Activated CD4-positive, alpha-beta T cell treated with anti-CD3 and anti-CD28 coated beads, Interleukin-2, amount 10 ng/mL, durations not matched to agents 7 days and 5 days (primary cell): ENCODE measurements at regions not wholly inside any gene's neighbourhood (a gene's known extent, or its start where the extent isn't known, plus 50 kb on each side); places are given as distances from the start of the nearest gene placed in this dataset.

Experiments
- CTCF ChIA-PET: fragments of 350-600 bp; sonication (Branson Sonifier 250); formaldehyde crosslinking; loops from one replicate; lab custom pipeline; 2021; ENCODE audit warnings: antibody characterized with exemption; lab: Charles Lee
- POLR2A ChIA-PET: fragments of 350-600 bp; sonication (Branson Sonifier 250); formaldehyde crosslinking; loops from one replicate; lab custom pipeline; 2021; ENCODE audit warnings: antibody characterized with exemption; lab: Charles Lee
- DNase-seq: peaks from one replicate; pipeline ENCODE4 v3.0.0-alpha.2; 2020
- H3K27ac Mint-ChIP-seq: one replicate; pipeline ENCODE4 v1.8.0; 2021; ENCODE audit warnings: mild to moderate bottlenecking, moderate library complexity, mixed read lengths
- H3K27me3 Mint-ChIP-seq: one replicate; pipeline ENCODE4 v1.8.0; 2021; ENCODE audit warnings: mixed read lengths
- H3K36me3 Mint-ChIP-seq: one replicate; pipeline ENCODE4 v1.8.0; 2021; ENCODE audit warnings: low read depth, mixed read lengths
- H3K4me1 Mint-ChIP-seq: one replicate; pipeline ENCODE4 v1.8.0; 2021; ENCODE audit warnings: mixed read lengths
- H3K4me3 Mint-ChIP-seq: one replicate; pipeline ENCODE4 v1.8.0; 2021; ENCODE audit warnings: mild to moderate bottlenecking, moderate library complexity, mixed read lengths
- H3K9me3 Mint-ChIP-seq: one replicate; pipeline ENCODE4 v1.8.0; 2021; ENCODE audit warnings: mixed read lengths

DNA sequence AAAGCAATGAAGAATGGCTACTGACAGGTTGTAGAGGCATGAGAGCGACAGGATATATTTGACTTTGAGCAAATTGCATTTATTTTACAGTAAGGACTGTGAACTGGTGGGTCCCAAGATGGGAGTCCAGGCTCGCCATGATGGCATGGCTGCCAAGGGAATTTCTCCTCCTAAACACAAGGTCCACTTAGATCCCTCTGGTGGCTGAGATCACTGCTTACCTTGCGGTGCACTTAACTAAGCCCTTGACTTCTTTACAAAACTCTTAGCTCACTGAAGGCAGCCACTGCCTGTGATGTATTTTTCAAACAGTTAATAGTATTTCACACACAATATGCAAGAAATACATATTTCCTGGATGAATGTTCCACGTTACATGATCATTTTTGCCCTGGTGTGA, 50.3 kb upstream of the SORBS2 start:
- DNase-seq: no peak
- ChIA-PET CTCF (no interaction called here), POLR2A (no interaction called here)
- Mint-ChIP-seq H3K4me1 (no peaks in the 10 kb centered on the region), H3K27me3 (no peaks in the 10 kb centered on the region), H3K36me3 (no peaks in the 10 kb centered on the region), H3K9me3 (no peaks in the 10 kb centered on the region), H3K27ac (no peak overlapping the region), H3K4me3 (no peak overlapping the region)

DNA sequence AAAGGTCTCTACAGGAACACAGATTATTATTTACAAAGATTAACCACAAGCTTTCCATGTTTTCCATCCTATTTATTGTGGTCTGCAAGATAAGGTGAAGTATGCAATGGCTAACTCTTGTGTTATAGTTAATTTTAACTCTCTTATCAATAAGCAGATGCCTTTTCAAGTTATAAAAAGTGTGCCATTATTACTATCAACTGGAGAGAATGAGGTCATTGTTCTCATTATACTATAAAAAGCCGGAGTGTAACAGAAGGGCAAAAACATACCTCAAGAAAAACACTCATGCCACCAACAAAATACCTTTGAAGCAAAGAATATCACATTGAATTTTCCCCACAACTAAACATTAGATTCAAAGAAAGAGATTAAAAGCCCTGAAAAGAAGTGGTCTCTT, 52.0 kb upstream of the SORBS2 start:
- no peak overlapping the region for H3K27ac Mint-ChIP-seq
- no peak overlapping the region for H3K4me3 Mint-ChIP-seq
- H3K36me3 Mint-ChIP-seq: no peaks in the 10 kb centered on the region
- CTCF ChIA-PET: no interaction called here
- H3K4me1 Mint-ChIP-seq: no peaks in the 10 kb centered on the region
- H3K9me3 Mint-ChIP-seq: no peaks in the 10 kb centered on the region
- DNase-seq: no peak
- POLR2A ChIA-PET: no interaction called here
- H3K27me3 Mint-ChIP-seq: no peaks in the 10 kb centered on the region

DNA sequence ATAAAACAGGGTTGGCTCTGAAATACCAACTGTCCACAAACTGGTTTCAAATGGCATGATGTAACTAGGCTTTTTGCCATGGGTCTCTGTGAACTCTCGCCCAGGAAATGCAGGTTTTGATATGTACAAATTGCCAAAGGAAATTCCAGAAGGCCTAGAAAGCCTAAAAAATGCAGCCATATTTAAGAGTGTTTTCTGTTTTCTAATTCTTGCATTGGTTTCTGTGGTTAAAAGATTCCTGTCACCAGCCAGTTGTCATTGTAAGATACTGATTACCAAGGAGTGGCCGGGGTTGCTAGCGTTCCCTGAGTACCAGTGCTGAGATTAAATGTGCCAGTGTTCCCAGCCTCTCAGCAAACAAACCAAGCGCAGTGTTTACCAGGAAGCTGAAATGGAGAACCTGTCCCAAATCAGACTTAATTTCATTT, 53.9 kb upstream of the SORBS2 start:
- POLR2A ChIA-PET: no interaction called here
- no peaks in the 10 kb centered on the region for H3K27me3 Mint-ChIP-seq
- no peaks in the 10 kb centered on the region for H3K36me3 Mint-ChIP-seq

DNA sequence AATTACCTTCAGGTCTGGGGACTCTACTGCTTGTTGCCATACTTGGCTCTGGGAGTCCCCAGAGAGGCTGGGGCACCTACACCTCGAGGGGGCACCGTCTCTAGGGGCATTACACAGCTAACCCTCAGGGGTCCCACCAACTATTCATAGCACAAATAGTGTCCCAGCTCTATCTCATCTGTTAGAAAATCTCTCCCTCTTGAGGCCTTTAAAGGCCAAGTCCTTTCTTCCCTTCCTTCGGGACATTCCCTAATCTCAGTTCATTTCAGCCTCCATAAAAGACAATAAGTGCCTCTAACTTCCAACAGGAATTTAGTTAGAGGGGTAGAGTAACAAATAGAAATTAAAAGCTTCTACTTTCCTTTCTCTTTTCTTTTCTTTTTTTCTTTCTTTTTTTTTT, 55.8 kb upstream of the SORBS2 start:
- Mint-ChIP-seq H3K4me3 (no peak overlapping the region), H3K27ac (no peak overlapping the region), H3K9me3 (no peaks in the 10 kb centered on the region), H3K27me3 (no peaks in the 10 kb centered on the region), H3K4me1 (no peaks in the 10 kb centered on the region), H3K36me3 (no peaks in the 10 kb centered on the region)
- CTCF ChIA-PET: no interaction called here
- DNase-seq: no peak
- POLR2A ChIA-PET: no interaction called here

More for the DNA sequence above, 53.9 kb upstream of the SORBS2 start:
- H3K9me3 Mint-ChIP-seq: no peaks in the 10 kb centered on the region
- H3K4me3 Mint-ChIP-seq: no peak overlapping the region
- H3K27ac Mint-ChIP-seq: no peak overlapping the region
- H3K4me1 Mint-ChIP-seq: no peaks in the 10 kb centered on the region
- CTCF ChIA-PET: no interaction called here
- DNase-seq: no peak

DNA sequence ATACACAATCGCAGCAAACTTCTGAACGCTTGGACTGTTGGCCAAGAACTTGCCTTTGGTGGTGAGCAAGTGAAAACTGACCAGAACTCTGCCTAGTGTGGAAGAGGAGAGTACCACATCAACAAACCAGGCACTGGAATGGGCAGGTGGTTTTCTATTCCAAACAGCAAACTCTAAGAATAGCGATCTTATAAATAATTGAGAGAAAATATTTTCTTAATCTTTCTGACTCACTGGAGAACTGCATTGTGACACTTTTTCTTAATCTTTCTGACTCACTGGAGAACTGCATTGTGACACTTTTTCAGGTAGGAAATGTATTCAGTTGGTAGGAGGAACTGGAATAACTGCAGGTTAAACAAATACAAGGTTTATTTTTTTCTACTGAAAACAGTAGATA, 57.0 kb upstream of the SORBS2 start:
- Mint-ChIP-seq H3K9me3 (no peaks in the 10 kb centered on the region), H3K4me3 (no peak overlapping the region), H3K27ac (no peak overlapping the region), H3K4me1 (no peaks in the 10 kb centered on the region), H3K27me3 (no peaks in the 10 kb centered on the region), H3K36me3 (no peaks in the 10 kb centered on the region)
- no peak for DNase-seq
- POLR2A ChIA-PET: no interaction called here
- CTCF ChIA-PET: no interaction called here

DNA sequence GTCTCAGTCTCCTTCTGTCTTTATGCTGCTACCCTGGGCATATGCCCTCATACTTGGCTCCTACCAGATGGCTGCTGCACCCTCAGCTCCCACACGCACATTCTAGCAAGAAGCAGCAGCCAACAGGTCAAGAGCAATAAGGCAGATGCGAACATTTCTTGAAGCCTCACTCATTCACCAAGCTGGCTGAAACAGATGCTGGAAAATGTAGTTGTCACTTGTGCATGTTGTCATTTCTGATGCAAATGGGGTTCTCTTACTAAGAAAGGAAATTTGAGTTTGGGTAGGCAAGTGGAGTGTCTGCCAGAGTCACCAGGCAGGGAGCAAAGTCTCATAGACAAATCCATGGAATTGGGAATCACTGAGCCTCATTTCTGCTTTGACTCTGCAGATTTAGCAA, 57.4 kb upstream of the SORBS2 start:
- Mint-ChIP-seq H3K4me3 (no peak overlapping the region), H3K27me3 (no peaks in the 10 kb centered on the region), H3K4me1 (no peaks in the 10 kb centered on the region), H3K36me3 (no peaks in the 10 kb centered on the region), H3K27ac (no peak overlapping the region), H3K9me3 (no peaks in the 10 kb centered on the region)
- ChIA-PET CTCF (no interaction called here), POLR2A (no interaction called here)
- DNase-seq: no peak

DNA sequence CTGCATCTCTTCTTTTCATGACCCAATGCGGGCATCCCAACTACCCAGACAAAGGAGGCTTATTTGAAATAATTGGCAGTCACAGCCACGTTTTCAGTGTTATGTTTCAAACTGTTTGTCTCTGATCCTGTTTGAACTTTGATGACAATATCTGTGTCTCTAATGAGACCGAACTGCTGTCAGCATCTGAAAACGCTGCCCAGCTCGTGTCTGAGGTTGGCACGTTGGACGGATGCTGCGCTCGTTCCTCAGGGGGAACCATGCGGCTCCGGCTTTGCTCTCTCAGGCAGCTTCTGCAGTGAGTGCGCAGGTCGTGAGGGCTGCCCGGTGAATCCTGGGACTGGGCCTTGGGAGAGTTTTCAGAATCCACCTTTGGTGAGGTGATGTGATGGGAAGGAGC, 58.4 kb upstream of the SORBS2 start:
- H3K4me3 Mint-ChIP-seq: no peak overlapping the region
- DNase-seq: no peak
- H3K4me1 Mint-ChIP-seq: no peaks in the 10 kb centered on the region
- H3K27ac Mint-ChIP-seq: no peak overlapping the region
- no peaks in the 10 kb centered on the region for H3K36me3 Mint-ChIP-seq
- H3K27me3 Mint-ChIP-seq: no peaks in the 10 kb centered on the region
- ChIA-PET CTCF (interaction anchor here (0.6 kb wide), 1 partner anchor 134 kb away, joined by 3 read pairs; no protein-coding TSS in a partner anchor), POLR2A (no interaction called here)
- H3K9me3 Mint-ChIP-seq: no peaks in the 10 kb centered on the region

DNA sequence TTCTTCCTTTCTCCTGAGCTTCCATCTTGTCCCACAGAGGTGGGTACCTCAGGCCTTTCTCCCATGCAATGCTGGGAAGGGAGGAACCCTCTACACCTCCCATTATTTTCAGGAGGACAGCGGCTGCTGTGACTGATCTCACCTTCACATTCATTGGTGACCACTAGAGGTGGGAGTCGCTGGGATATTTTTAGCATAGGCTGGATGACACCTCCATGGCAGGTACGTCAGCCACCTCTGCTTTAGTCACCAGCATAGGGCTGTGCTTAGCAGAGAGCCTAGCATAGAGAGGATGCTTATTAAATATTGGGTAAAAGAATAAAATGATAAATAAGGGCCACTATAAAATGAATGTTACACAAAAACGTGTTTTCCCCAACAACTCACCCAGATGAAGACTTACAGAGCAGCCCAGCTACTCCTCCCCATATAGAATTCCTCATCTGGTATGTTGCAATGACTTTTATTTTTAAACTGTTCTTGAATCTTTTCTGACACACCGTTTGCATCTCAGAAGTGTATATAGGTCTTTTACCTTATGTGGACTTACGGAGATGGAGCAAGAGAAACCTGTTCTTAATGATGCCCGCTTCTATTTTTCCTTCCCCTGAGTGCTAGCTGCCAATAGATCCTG, 60.9 kb upstream of the SORBS2 start:
- Mint-ChIP-seq H3K4me3 (no peak overlapping the region), H3K27ac (no peak overlapping the region), H3K27me3 (no peaks in the 10 kb centered on the region), H3K9me3 (no peaks in the 10 kb centered on the region), H3K36me3 (no peaks in the 10 kb centered on the region), H3K4me1 (no peaks in the 10 kb centered on the region)
- DNase-seq: no peak
- ChIA-PET POLR2A (no interaction called here), CTCF (no interaction called here)

DNA sequence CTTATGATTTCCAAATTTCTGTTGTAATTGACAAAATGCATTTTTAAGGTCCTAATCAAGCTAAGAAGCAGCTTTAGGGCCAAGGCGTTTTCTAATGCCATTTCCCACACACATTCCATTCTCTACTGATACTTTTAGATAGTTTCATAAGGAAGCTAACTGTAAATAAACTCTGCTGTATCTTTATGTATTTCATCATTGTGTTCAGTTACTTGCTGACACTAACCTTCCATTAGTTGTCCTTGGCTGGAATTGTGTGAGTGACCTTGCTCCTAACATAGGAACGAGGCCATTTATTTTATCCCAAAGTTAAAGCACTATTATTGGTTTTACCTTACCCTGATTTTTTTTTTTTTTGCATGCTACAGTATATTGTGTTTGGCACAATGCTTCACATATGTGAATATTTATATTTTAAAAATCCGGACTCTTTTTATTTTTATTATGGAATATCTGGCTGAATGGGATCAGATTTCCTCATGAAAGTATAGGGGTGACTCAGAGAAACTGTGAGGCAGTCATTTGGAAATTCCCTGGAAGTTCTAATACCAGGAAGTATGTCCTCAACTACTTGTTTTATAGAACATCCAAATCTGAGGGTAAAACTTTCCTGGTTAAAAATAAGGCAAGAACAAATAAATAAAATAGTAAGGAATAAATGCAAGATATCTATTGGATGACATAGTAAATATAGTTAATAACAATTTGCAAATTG, 62.7 kb upstream of the SORBS2 start:
- DNase-seq: no peak
- no peaks in the 10 kb centered on the region for H3K9me3 Mint-ChIP-seq
- ChIA-PET POLR2A (no interaction called here), CTCF (no interaction called here)
- no peak overlapping the region for H3K27ac Mint-ChIP-seq
- H3K4me1 Mint-ChIP-seq: no peaks in the 10 kb centered on the region
- no peaks in the 10 kb centered on the region for H3K27me3 Mint-ChIP-seq
- H3K4me3 Mint-ChIP-seq: no peak overlapping the region
- no peaks in the 10 kb centered on the region for H3K36me3 Mint-ChIP-seq

DNA sequence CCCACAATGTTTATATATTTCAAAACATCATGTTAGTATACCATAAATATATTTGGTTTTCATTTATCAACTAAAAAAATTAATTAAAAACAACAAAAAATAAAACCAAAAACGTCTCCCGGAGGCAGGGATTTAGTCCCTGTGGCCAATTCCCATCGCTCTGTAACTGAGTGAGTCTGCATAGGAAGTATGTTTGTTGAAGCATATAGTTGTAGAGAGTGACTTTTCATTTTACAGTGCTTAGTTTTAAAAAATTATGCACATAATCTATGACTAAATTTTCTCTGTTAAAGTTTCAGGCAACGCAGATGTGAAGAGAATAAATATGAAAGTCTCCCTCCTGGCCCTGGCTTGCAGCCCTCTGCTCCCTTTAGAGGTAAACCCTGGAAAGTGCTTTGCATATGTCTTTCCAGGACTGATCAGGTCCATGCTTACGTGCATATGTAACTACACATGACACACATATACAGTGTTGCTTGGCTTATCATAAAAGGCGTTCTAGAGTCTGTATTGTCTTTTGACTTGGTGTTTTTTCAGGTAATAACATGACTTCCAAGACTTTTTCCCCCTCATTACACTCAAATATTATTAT, 63.4 kb upstream of the SORBS2 start:
- DNase-seq: no peak
- Mint-ChIP-seq H3K27ac (no peak overlapping the region), H3K27me3 (no peaks in the 10 kb centered on the region), H3K4me3 (no peak overlapping the region), H3K36me3 (no peaks in the 10 kb centered on the region), H3K4me1 (no peaks in the 10 kb centered on the region), H3K9me3 (no peaks in the 10 kb centered on the region)
- CTCF ChIA-PET: no interaction called here
- POLR2A ChIA-PET: no interaction called here

DNA sequence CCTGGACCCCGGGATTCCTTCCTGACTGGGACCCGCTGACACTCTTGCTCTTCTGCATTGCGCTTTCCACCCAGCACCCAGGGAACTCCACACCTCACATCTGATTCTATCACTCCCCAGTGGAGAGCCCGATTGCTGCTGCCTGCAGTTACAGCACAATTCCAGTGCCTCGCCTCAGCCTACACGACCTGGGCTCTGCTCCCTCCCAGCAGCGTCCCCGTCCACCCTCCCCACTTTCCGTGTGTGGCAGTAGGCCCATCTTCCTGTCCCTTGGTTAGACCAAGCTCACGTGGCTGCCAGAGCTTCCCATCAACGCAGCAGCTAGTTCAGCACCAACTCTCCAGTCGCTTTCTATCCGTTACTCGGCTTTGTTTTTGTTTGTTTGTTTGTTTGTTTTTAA, 66.6 kb upstream of the SORBS2 start:
- ChIA-PET POLR2A (no interaction called here), CTCF (no interaction called here)
- no peak overlapping the region for H3K27ac Mint-ChIP-seq
- H3K36me3 Mint-ChIP-seq: no peaks in the 10 kb centered on the region
- no peaks in the 10 kb centered on the region for H3K27me3 Mint-ChIP-seq
- DNase-seq: no peak
- H3K4me1 Mint-ChIP-seq: no peaks in the 10 kb centered on the region
- no peaks in the 10 kb centered on the region for H3K9me3 Mint-ChIP-seq
- H3K4me3 Mint-ChIP-seq: no peak overlapping the region

DNA sequence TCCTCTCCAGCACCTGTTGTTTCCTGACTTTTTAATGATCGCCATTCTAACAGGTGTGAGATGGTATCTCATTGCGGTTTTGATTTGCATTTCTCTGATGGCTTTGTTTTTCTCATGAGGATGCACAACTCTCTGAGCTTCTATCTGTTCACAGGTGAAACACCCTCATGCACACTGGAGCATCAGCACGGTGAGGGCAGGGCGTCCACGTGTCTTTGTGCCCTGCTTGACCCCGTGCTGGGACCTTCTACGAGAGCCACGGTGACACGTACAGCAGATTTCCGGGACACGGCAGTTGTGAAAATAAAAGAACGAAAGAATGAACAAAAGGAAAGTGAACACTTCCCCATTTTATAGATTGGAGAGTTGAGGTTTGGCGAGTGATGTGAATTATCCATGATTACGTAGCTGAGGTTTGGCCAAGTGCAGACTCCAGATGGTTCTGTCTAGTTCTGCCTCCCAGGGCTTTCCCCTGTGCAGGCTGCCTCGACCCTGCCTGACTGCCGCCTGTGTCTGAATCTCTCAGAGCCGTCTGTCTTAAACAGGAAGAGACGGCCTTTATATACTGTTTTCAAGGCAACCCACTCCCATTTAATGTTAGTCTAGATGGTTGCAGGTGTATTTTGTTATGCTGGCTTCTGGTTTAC, 67.8 kb upstream of the SORBS2 start:
- no peaks in the 10 kb centered on the region for H3K27me3 Mint-ChIP-seq
- CTCF ChIA-PET: no interaction called here
- no peaks in the 10 kb centered on the region for H3K36me3 Mint-ChIP-seq
- no peak for DNase-seq
- POLR2A ChIA-PET: no interaction called here
- H3K4me1 Mint-ChIP-seq: no peaks in the 10 kb centered on the region
- no peak overlapping the region for H3K4me3 Mint-ChIP-seq
- no peak overlapping the region for H3K27ac Mint-ChIP-seq
- H3K9me3 Mint-ChIP-seq: no peaks in the 10 kb centered on the region

DNA sequence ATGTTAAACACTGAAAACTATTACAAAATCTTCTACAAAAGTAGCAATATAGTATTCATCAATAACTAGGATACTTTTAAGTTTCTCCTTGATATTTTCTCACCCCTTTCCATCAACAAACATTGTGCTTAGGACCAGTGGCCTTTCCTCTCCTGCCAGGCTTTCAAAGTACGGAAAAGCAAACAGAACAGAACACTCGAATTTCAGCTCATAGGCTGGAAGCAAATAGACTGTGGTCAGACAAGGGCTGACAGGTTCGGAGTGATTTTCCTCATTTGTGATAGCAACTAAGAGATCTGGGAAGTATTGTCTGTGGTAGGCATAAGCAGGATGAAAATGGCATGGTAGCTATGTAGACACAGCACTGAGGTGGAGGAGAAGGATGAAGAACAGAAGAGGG, 68.6 kb upstream of the SORBS2 start:
- Mint-ChIP-seq H3K27me3 (no peaks in the 10 kb centered on the region), H3K27ac (no peak overlapping the region), H3K4me1 (no peaks in the 10 kb centered on the region), H3K36me3 (no peaks in the 10 kb centered on the region), H3K9me3 (no peaks in the 10 kb centered on the region), H3K4me3 (no peak overlapping the region)
- CTCF ChIA-PET: no interaction called here
- POLR2A ChIA-PET: no interaction called here
- no peak for DNase-seq
